Stomach (tissue), 4 donors: ENCODE measurements at regions not wholly inside any gene's neighbourhood (a gene's known extent, or its start where the extent isn't known, plus 50 kb on each side); places are given as distances from the start of the nearest gene placed in this dataset.

Experiments used
- CTCF ChIP-seq, 7 experiments: fragments of 450-650 bp in 4 of 7; fragments of 200-600 bp in 3 of 7; sonication (generic) in 3 of 7; IDR thresholded peaks; one replicate each; pipeline ENCODE4 v1.5.1; 2016 to 2019; ENCODE audit warnings: antibody characterized with exemption in 7 of 7, control low read depth in 2 of 7, mild to moderate bottlenecking in 1 of 7
- EP300 ChIP-seq: sonication (generic); formaldehyde crosslinking; IDR thresholded peaks from one replicate; pipeline ENCODE4 v1.6.1; 2017; ENCODE audit warnings: antibody characterized with exemption
- POLR2A ChIP-seq, 4 donors: fragments of 450-650 bp; IDR thresholded peaks; one replicate each; pipeline ENCODE4 v1.6.1; 2016; ENCODE audit warnings: antibody characterized with exemption in 4 of 4, control low read depth in 2 of 4, mild to moderate bottlenecking in 1 of 4, moderate library complexity in 1 of 4
- POLR2AphosphoS5 ChIP-seq, 3 donors: sonication (generic); formaldehyde crosslinking; IDR thresholded peaks; one replicate each; pipeline ENCODE4 v1.6.1; 2016; ENCODE audit warnings: antibody characterized with exemption in 3 of 3

- TF ChIP-seq POLR2A (IDR thresholded peaks at IDR 0.05): no peak
- TF ChIP-seq CTCF (IDR thresholded peaks at IDR 0.05): no peak
- TF ChIP-seq POLR2AphosphoS5 (IDR thresholded peaks at IDR 0.05): no peak
- TF ChIP-seq EP300: no peak
These were observed 101.4 kb upstream of the IVNS1ABP start for GRCh38 chr1:185418472-185418871.
